Activated CD4-positive, CD25-positive, alpha-beta regulatory T cell treated with anti-CD3 and anti-CD28 coated beads, Interleukin-2, amount 50 U/mL, for 24 hours (primary cell): ENCODE measurements at regions not wholly inside any gene's neighbourhood (a gene's known extent, or its start where the extent isn't known, plus 50 kb on each side); places are given as distances from the start of the nearest gene placed in this dataset.
"Not testable (repeated sequence)": the region's sequence is repeated elsewhere in the genome, so short reads cannot be mapped to it uniquely, and the experiment has no call there.

ENCODE experiments used
- ATAC-seq, 2 donors: fragments of 150-1000 bp; cut with Tn5 transposase; one replicate each; pipeline ENCODE4 v1.10.0; 2021; ENCODE audit warnings: mild to moderate bottlenecking in 1 of 2, moderate library complexity in 1 of 2

- no peak for ATAC-seq
Observed at GRCh38 chr16:6837722-6838121, 494.9 kb upstream of the RBFOX1 start.

- no peak for ATAC-seq
Observed at GRCh38 chr16:6836766-6837165, 495.9 kb upstream of the RBFOX1 start.

GRCh38 chr16:6835941-6836340 lies 496.7 kb upstream of the RBFOX1 start:
- ATAC-seq: no peak

GRCh38 chr16:6835516-6835915 lies 497.1 kb upstream of the RBFOX1 start:
- ATAC-seq: no peak

- ATAC-seq: no peak
Observed at GRCh38 chr16:6828690-6829089, 504.0 kb upstream of the RBFOX1 start.

GRCh38 chr16:6827931-6828330 lies 504.7 kb upstream of the RBFOX1 start:
- ATAC-seq: no peak

- no peak for ATAC-seq
Observed at GRCh38 chr16:6827267-6827666, 505.4 kb upstream of the RBFOX1 start.

- ATAC-seq: no peak
Observed at GRCh38 chr16:6822041-6822440, 510.6 kb upstream of the RBFOX1 start.

- no peak for ATAC-seq
Observed at GRCh38 chr16:6804461-6804860, 528.2 kb upstream of the RBFOX1 start.

- no peak for ATAC-seq
Observed at GRCh38 chr16:6803176-6803575, 529.5 kb upstream of the RBFOX1 start.

GRCh38 chr16:6797223-6797622 lies 535.4 kb upstream of the RBFOX1 start:
- ATAC-seq: no peak

GRCh38 chr16:6777624-6778023 lies 555.0 kb upstream of the RBFOX1 start:
- ATAC-seq: no peak

GRCh38 chr16:6775712-6776111 lies 556.9 kb upstream of the RBFOX1 start:
- ATAC-seq: no peak

GRCh38 chr16:6771956-6772355 lies 560.7 kb upstream of the RBFOX1 start:
- no peak for ATAC-seq

GRCh38 chr16:6753553-6753952 lies 579.1 kb upstream of the RBFOX1 start:
- ATAC-seq: no peak

- no peak for ATAC-seq
Observed at GRCh38 chr16:6751191-6751590, 581.5 kb upstream of the RBFOX1 start.

- ATAC-seq: no peak
Observed at GRCh38 chr16:6749698-6750097, 582.9 kb upstream of the RBFOX1 start.

GRCh38 chr16:6736302-6736701 lies 596.3 kb upstream of the RBFOX1 start:
- not testable (repeated sequence) for ATAC-seq

- no peak for ATAC-seq
Observed at GRCh38 chr16:6735631-6736030, 597.0 kb upstream of the RBFOX1 start.

GRCh38 chr16:6732166-6732565 lies 600.5 kb upstream of the RBFOX1 start:
- no peak for ATAC-seq

GRCh38 chr16:6728381-6728780 lies 604.3 kb upstream of the RBFOX1 start:
- ATAC-seq: no peak

GRCh38 chr16:6726621-6727020 lies 606.0 kb upstream of the RBFOX1 start:
- ATAC-seq: no peak

GRCh38 chr16:6725634-6726331 lies 606.9 kb upstream of the RBFOX1 start:
- ATAC-seq: no peak

- ATAC-seq: not testable (repeated sequence)
Observed at GRCh38 chr16:6725206-6725605, 607.4 kb upstream of the RBFOX1 start.

GRCh38 chr16:6722786-6723185 lies 609.9 kb upstream of the RBFOX1 start:
- ATAC-seq: no peak
